GM19324 (cell line): ENCODE measurements at regions not wholly inside any gene's neighbourhood (a gene's known extent, or its start where the extent isn't known, plus 50 kb on each side); places are given as distances from the start of the nearest gene placed in this dataset.
"Not testable (repeated sequence)": the region's sequence is repeated elsewhere in the genome, so short reads cannot be mapped to it uniquely, and the experiment has no call there.

Source experiments
- ATAC-seq: cut with Tn5 transposase; IDR thresholded peaks from one replicate; pipeline ENCODE4 v1.9.1; 2021; ENCODE audit warnings: mild to moderate bottlenecking, moderate library complexity; ENCODE audit not compliant: unreplicated experiment, low FRiP score

GRCh38 chr9:20242510-20243189 lies 379.6 kb downstream of the MLLT3 start:
- peak; percentile 93 for ATAC-seq

DNA sequence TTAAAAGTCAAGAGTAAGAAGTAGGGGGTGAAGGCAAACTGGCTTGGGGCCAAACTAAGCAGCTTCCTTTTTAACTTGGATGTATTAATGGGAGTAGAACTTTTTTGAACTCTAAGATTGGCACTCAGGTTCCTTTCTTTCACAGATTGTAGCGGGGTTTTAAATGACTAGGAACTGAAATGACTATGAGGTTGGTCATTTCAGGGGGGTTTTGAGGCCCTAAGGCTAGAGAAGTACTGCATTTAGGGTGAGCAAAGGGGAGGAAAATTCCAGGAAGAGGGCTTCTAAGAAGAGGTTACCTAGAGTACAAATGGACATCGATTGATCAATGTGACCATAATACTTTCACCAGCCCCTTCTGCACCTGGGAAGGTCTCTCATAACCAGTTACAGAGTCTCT lies 381.8 kb downstream of the MLLT3 start:
- no peak for ATAC-seq

DNA sequence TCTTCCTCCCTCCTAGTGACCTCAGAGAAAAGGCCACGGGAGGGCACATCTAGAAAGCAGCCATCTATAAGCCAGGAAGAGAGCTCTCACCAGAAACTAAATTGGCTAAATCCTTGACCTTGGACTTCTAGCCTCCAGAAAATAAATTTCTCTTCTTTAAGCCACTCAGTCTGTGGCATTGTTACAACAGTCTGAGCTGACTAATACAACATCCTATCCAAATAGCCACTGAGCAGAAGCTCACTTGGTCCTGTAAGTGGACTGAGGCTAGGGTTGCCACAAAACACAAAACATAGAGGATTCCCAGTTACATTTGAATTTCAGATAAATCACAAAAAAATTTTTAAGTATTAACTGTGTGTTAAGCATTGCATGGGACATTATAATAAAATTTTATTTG lies 383.4 kb downstream of the MLLT3 start:
- ATAC-seq: no peak

- no peak for ATAC-seq
Measured at GRCh38 chr9:20237686-20238085, 384.6 kb downstream of the MLLT3 start.

- no peak for ATAC-seq
Measured at GRCh38 chr9:20236676-20237075, 385.6 kb downstream of the MLLT3 start.

- ATAC-seq: not testable (repeated sequence)
Measured at GRCh38 chr9:20235206-20235605, 387.1 kb downstream of the MLLT3 start.

GRCh38 chr9:20228096-20228495 lies 394.2 kb downstream of the MLLT3 start:
- ATAC-seq: no peak

GRCh38 chr9:20227166-20227874 lies 395.0 kb downstream of the MLLT3 start:
- ATAC-seq: no peak

DNA sequence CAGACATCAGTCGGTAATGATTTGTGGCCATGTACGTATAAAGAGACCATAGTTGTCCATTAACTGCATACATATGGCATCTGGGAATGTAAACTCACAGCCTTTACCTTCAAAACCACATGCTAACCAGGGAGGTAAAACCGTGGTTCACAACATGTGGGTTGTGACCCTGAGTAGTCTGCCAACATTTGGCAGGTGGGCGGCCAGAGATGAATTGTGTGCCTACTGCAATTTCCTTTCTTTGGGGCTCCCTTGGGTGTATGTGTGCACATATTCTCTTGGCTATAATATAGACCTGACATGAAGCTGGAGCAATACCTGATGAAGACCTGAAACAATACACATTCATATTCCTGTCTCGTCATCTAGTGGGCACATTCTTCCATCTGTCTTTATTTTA lies 396.0 kb downstream of the MLLT3 start:
- ATAC-seq: no peak

DNA sequence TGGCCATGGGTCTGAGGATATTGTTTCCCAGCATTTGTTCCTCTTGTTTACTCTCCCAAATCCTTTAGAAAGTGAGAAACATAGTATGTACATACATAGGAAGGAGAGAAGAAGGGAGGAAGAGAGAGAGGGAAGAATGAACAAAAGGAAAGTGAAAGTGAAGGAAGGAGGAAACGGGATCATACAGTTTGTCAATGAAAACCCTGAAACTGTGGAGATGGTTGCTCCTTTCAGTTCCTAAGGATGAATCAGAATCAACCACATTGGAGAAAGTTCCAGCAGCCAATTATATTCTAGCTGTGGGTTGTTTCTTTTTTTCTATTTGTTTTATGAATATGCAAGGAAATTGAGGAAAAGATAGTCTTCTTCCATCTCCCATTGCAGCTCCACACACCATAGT lies 396.5 kb downstream of the MLLT3 start:
- no peak for ATAC-seq

DNA sequence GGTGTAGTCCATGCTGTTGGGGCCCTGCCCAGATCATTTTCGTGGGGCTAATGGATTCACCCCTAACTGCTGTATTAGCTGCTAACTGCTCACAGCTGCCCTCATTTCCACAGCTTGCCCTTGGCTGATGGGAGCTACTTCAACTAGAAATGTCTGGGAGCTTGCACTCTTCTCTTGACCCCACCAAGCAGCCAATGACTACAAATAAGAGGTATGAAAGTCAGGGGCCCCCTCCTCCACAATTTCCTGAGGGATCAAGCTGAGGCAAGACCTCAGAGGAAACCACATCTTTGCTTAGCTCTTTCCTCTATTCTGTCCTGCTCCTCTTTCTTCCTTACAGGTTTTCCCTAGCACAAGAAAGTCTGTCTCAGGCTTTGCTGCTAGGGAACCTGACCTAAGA lies 397.5 kb downstream of the MLLT3 start:
- ATAC-seq: no peak

DNA sequence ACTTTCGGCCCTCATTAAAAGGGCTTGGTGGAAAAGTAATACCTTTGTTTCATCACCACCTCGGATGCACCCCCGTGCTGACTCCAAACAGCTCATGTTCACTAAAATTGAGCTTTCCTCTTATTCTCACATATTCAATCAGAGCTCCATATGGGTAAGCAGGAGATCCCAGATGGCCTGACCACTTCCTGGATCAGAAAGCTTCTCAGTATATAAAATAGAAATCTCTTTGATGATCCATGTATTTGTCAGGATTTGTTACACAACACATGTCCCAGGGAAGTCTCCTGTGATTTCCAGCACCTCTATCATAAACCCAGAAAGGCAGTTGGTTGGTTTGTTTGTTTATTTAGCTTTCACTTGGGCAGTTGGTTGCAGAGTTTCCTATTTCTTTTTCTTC lies 402.0 kb downstream of the MLLT3 start:
- ATAC-seq: no peak

DNA sequence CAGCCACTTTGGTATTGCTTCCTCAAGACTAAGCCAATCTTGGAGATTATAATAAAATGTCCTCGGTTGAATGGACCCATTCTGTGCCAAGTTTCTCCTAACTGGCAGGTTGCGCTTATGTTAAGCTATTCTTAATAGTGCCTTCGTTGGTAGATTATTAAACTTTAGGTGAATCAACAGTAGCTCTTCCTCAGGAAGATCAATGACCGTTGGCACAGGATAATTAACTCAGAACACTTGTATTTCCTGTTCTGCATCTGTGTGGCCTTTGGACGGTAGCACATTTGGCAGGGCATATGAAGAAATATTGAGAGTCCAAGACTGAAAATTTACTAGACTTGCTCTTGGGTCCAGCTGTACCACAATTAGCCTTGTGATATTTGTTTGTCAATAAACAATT lies 402.9 kb downstream of the MLLT3 start:
- no peak for ATAC-seq

- no peak for ATAC-seq
Measured at GRCh38 chr9:20217596-20217995, 404.7 kb downstream of the MLLT3 start.

- ATAC-seq: no peak
Measured at GRCh38 chr9:20216438-20216837, 405.9 kb downstream of the MLLT3 start.

DNA sequence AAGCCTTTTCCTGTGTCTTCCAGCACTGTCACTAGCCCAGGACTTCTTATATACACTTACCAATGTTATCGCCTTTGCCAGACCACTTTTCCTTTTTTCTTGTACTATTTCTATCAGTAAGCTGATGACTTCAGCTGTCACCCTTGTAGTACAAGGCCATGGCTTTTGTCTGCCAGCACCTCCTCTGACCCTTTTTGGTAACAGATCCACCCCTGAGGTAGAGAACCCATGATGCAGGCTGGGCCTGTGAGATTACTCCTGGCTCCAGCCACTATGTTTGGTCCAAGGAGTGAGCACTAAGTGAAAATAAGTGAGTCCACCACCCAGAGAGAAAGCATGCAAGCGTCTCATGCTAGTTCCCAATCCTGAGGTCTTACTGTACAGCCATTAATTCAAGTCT lies 406.7 kb downstream of the MLLT3 start:
- ATAC-seq: no peak

GRCh38 chr9:20212806-20213205 lies 409.5 kb downstream of the MLLT3 start:
- no peak for ATAC-seq

DNA sequence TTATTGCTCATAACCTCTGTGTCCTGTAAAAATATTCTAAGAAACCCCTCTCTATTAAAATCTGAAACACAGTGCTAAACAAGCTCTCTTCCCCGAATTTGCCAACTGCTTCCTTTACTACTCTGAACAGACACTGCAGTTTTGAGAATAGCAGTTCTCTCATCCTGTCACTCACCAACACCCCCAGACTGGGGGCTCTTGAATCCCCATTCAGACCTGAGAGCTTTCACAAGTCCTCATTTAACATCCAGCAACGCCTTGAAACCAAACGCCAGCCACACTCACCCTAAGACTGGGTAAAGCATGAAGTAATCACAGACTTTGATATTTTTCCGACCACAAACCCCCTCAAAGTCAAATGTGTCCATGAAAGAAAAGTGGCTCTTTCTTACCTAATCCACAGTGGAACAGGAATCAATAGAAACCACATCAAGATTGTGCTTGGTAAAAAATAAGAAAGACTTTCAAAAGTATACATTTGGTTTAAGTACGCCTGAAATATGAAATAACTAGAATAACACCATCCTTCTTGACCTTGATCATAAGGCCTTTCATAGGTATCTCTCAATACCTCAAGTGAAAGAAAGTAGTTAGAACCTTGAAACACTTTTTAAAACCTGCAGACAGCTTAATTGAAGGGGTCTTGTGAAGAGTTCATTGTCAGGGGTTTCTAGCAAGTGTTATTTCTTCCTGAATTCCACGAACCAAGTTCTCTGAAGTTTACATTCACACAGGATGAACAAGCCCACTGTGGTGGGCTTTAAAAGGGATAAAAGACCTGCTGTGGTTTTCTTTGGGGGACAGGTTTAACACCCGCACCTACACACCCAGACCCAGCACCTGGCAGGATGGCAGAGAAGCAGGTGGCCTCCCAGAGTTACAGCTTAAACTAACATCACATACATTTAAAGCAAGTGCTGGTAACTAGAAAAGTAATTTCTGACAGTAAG lies 412.6 kb downstream of the MLLT3 start:
- ATAC-seq: no peak

- no peak for ATAC-seq
Measured at GRCh38 chr9:20208961-20209371, 413.3 kb downstream of the MLLT3 start.

DNA sequence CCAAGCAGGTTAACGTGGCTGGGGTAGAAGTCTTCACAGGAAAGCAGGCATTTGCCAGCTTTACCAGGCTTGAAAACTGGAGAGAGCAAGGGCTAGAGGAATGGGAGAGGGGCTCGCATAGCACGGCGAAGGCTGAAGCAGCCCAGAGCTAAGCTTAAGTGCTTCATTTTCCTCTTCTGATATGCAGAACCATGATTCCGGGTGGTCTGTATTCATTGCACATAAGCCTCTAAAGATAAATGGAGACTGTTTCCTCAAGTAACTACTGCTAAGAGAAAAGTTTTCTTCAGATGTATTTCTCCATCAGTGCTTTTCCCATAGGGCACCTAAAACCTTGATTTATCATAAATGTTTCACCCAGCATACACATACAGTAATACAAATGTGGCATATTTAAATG lies 414.1 kb downstream of the MLLT3 start:
- ATAC-seq: no peak

DNA sequence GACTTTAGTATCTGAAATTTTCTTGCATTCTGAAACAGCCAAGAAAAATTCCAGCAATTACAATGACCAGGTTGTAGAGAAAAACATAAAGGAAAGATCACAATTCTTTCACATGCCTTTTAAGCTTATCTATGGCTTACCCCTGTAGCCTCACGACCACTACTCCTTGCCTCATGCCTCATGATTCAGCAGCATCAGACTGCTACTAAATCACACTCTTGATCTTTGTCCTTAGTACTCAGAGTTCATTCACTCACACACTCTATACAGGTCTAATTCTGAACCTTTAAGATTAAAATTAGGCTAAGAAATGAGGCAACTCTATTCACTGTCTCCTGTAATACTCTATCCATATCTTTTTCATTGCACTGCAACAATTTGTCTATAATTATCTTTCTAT lies 415.1 kb downstream of the MLLT3 start:
- no peak for ATAC-seq
